H1 (cell line): ENCODE measurements at regions not wholly inside any gene's neighbourhood (a gene's known extent, or its start where the extent isn't known, plus 50 kb on each side); places are given as distances from the start of the nearest gene placed in this dataset.

ENCODE experiments used
- CBX5 ChIP-seq: fragments of 300-800, 300-1000 bp; sonication (generic); IDR thresholded peaks from 2 replicates; pipeline ENCODE4 v1.7.1; 2016; ENCODE audit warnings: antibody characterized with exemption, low read length, low read depth
- CREB1 ChIP-seq: IDR thresholded peaks from 2 replicates; pipeline ENCODE4 v1.6.1; 2012; ENCODE audit warnings: inconsistent platforms
- EGR1 ChIP-seq: IDR thresholded peaks from 2 replicates; pipeline ENCODE4 v1.6.1; 2011; ENCODE audit warnings: low read depth, low read length, borderline replicate concordance
- EP300 ChIP-seq, 2 experiments: IDR thresholded peaks; 1 replicate in 1 of 2; 2 replicates in 1 of 2; pipeline ENCODE4 v1.6.1; 2011 to 2012; ENCODE audit warnings: low read depth in 2 of 2, low read length in 2 of 2, mild to moderate bottlenecking in 2 of 2, borderline replicate concordance in 1 of 2, inconsistent platforms in 1 of 2, moderate library complexity in 1 of 2
- EZH2 ChIP-seq: fragments of 200-600 bp; sonication (generic); IDR thresholded peaks from 2 replicates; pipeline ENCODE4 v1.7.1; 2012; ENCODE audit warnings: low read depth, mild to moderate bottlenecking, moderate library complexity, low read length, inconsistent platforms; ENCODE audit not compliant: severe bottlenecking
- GTF2F1 ChIP-seq: IDR thresholded peaks from 2 replicates; pipeline ENCODE4 v1.6.1; 2012; ENCODE audit warnings: low read depth, low read length, improper control_type of control experiment, borderline replicate concordance
- HDAC2 ChIP-seq, 2 experiments: fragments of 300-600 bp in 1 of 2; sonication (generic) in 1 of 2; IDR thresholded peaks; 2 replicates each; pipeline ENCODE4 v1.6.1; 2011 to 2012; ENCODE audit warnings: low read depth in 2 of 2, low read length in 2 of 2, mild to moderate bottlenecking in 2 of 2, moderate library complexity in 2 of 2, borderline replicate concordance in 1 of 2, inconsistent platforms in 1 of 2
- POLR2A ChIP-seq, 2 experiments: IDR thresholded peaks; 1 replicate in 1 of 2; 2 replicates in 1 of 2; pipeline ENCODE4 v1.6.1; 2011; ENCODE audit warnings: low read depth in 2 of 2, low read length in 2 of 2, mild to moderate bottlenecking in 2 of 2; ENCODE audit errors: control extremely low read depth in 1 of 2
- RAD21 ChIP-seq, 2 experiments: IDR thresholded peaks in 1 of 2; conservative IDR thresholded peaks in 1 of 2; 2 replicates each; pipeline ENCODE4 v1.6.1; 2011; ENCODE audit warnings: low read depth in 2 of 2, low read length in 2 of 2, improper control_type of control experiment in 1 of 2, inconsistent platforms in 1 of 2, mild to moderate bottlenecking in 1 of 2, moderate library complexity in 1 of 2
- RBBP5 ChIP-seq: IDR thresholded peaks from 2 replicates; pipeline ENCODE4 v1.7.1; 2012; ENCODE audit warnings: low read depth, mild to moderate bottlenecking, inconsistent platforms, low read length, moderate library complexity, borderline replicate concordance
- TAF1 ChIP-seq: IDR thresholded peaks from 2 replicates; pipeline ENCODE4 v1.6.1; 2011; ENCODE audit warnings: mild to moderate bottlenecking, low read depth, low read length
- USF2 ChIP-seq: IDR thresholded peaks from 2 replicates; pipeline ENCODE4 v1.6.1; 2011; ENCODE audit warnings: low read length, improper control_type of control experiment
- TF ChIP-seq, protein P1 (sequence below), 3 experiments: IDR thresholded peaks; 1 replicate in 2 of 3; 2 replicates in 1 of 3; pipeline versions ENCODE4 v1.5.1 to v1.6.1; 2011; ENCODE audit warnings: low read length in 3 of 3, mild to moderate bottlenecking in 3 of 3, inconsistent platforms in 2 of 3, low read depth in 1 of 3, moderate library complexity in 1 of 3; ENCODE audit not compliant: insufficient read depth in 1 of 3; ENCODE audit errors: control extremely low read depth in 1 of 3
- TF ChIP-seq, protein P2 (sequence below): IDR thresholded peaks from 2 replicates; pipeline ENCODE4 v1.6.1; 2012; ENCODE audit warnings: inconsistent platforms

DNA sequence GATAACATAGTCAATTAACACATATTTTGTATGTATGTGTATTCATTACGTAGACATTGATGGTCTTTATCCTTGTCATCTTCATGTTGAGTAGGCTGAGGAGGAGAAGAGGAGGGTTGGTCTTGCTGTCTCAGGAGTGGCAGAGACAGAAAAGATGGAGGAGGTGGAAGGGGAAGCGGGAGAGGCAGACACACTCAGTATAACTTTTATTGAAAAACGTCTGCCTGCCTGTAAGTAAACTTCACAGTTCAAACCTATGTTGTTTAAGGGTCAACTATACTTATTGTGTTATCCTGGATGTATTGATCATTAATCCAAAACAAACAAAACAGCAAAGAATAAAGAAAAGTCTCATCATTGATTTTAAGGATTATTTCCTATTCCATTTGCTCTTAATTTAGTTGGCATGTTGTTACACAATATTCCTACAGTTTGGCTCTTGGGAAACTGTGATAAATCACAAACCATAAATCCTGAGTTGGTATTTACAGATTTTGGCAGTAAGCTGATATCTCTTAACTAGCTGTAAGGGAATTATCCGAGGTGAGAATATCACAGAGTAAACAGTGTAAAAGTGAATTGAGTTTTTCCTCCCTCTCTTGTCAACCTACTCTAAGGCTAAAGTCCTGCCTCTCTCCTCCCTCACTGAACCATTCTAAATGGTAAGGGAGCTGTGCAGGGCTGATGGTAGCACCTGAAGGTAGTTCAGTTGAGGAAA, 487.2 kb downstream of the SPATA31D1 start:
- TF ChIP-seq HDAC2 (IDR thresholded peaks at IDR 0.05; ENCODE audit: borderline replicate concordance in 1 of 2, low read depth in 2 of 2, low read length in 2 of 2) (no peak), CREB1 (no peak), POLR2A (IDR thresholded peaks at IDR 0.05; ENCODE audit: control extremely low read depth in 1 of 2, low read depth in 2 of 2, low read length in 2 of 2) (no peak), TAF1 (no peak), EP300 (IDR thresholded peaks at IDR 0.05; ENCODE audit: borderline replicate concordance in 1 of 2, low read depth in 2 of 2, low read length in 2 of 2) (no peak), EZH2 (no peak), GTF2F1 (no peak), RAD21 (IDR thresholded peaks at IDR 0.05 in 1 of 2, conservative IDR thresholded peaks at IDR 0.05 in 1 of 2; ENCODE audit: low read depth in 2 of 2, low read length in 2 of 2) (no peak), EGR1 (no peak), CBX5 (no peak), USF2 (no peak), RBBP5 (no peak)
- TF ChIP-seq, protein P1, sequence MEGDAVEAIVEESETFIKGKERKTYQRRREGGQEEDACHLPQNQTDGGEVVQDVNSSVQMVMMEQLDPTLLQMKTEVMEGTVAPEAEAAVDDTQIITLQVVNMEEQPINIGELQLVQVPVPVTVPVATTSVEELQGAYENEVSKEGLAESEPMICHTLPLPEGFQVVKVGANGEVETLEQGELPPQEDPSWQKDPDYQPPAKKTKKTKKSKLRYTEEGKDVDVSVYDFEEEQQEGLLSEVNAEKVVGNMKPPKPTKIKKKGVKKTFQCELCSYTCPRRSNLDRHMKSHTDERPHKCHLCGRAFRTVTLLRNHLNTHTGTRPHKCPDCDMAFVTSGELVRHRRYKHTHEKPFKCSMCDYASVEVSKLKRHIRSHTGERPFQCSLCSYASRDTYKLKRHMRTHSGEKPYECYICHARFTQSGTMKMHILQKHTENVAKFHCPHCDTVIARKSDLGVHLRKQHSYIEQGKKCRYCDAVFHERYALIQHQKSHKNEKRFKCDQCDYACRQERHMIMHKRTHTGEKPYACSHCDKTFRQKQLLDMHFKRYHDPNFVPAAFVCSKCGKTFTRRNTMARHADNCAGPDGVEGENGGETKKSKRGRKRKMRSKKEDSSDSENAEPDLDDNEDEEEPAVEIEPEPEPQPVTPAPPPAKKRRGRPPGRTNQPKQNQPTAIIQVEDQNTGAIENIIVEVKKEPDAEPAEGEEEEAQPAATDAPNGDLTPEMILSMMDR (IDR thresholded peaks at IDR 0.05; ENCODE audit: control extremely low read depth in 1 of 3, insufficient read depth in 1 of 3, low read depth in 1 of 3, low read length in 3 of 3), result no peak
- TF ChIP-seq, protein P2, sequence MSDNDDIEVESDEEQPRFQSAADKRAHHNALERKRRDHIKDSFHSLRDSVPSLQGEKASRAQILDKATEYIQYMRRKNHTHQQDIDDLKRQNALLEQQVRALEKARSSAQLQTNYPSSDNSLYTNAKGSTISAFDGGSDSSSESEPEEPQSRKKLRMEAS, result no peak
